Fibroblast of gingiva (primary cell): ENCODE measurements at regions not wholly inside any gene's neighbourhood (a gene's known extent, or its start where the extent isn't known, plus 50 kb on each side); places are given as distances from the start of the nearest gene placed in this dataset.
A peak's percentile ranks its signal among the peaks of the same experiment; 100 is the strongest.
"Not testable (repeated sequence)": the region's sequence is repeated elsewhere in the genome, so short reads cannot be mapped to it uniquely, and the experiment has no call there.

Source experiments
- DNase-seq: peaks from one replicate; pipeline ENCODE4 v3.0.0-alpha.2; 2011; ENCODE audit warnings: low read depth

DNA sequence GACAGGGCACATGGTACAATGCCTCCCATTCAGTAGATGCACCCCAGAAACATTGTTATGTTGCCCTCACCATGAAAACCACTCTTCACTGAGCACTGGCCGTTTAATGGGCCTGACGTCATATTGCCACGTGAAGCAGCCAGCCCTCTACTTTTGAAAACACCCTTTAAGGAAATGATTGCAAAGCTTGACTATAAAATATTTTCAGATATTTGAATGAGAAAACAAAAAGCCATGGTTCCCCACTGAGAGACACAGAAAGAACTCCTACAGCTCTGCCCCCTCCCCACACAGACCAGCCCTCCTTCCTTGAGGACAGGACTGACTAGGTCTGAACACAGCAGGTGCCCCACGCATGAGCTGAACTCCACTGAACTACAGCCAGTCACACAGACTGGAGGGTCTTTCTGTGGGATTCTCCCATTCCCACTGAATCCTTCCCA, 349.1 kb downstream of the ANAPC1 start:
- peak; percentile 7 for DNase-seq

DNA sequence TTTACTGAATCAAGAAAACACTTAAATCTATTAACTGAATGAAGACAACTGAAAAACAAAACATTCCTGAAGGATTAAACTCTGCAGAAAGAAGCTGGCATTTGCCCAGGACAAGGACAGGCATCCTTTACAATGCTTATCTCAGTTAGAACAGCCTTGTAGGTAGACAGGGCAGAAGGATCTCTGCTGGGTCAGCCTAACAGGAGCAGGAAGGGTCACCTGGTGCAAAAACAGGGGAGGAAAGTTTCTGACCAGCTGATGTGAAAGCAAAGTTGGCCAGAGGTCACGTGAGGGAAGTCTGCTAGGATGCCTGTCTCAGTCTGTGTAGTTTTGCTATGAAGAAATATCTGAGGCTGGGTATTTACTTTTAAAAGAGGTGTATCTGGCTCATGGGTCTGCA, 348.6 kb downstream of the ANAPC1 start:
- DNase-seq: peak; percentile 16

DNA sequence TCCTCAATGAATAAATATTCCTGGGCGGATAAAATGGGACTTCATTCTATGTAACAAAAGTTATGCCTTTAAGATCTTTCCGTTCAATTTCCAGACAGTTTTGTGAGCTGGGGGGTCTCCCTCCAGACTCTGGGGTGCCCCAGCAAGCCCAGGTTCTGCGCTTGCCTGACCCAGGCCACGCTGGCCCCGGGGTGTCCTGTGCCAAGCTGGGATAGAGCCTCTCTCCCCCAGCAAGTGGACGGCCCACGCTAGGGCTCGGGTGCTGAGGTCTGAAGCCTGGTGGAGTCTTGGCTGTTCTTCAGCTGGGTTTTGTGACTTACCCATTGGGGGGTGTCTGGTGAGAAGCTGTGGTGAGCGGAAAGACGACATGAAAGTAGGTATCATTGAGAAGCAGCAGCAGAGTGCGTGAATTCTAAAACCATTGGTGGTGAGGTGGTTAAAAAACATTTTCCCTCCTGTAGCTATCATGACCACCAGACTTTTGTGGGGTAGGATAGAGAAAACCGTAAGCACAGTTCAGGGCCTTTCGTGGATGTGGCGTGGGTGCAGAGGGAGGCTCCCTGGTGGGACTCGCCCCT, 346.8 kb downstream of the ANAPC1 start:
- no peak for DNase-seq

DNA sequence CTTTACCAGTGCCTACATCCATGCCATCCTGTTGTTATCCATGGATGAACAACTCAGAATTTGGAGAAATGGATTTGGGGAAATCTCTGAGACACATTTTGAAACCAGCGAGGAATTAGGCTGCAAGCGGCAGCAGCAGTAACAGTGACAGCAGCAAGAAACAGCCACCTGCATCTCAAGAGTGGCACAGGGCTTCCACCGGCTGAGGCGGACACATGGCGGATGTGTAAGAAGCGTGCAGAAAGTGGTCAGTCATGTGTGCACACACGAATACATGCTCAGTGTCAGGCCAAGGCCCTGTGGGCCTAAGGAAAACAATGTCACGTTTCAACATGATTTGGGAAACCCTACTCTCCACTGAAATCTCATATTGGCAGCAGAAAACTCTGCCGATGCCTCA, 344.0 kb downstream of the ANAPC1 start:
- not testable (repeated sequence) for DNase-seq

DNA sequence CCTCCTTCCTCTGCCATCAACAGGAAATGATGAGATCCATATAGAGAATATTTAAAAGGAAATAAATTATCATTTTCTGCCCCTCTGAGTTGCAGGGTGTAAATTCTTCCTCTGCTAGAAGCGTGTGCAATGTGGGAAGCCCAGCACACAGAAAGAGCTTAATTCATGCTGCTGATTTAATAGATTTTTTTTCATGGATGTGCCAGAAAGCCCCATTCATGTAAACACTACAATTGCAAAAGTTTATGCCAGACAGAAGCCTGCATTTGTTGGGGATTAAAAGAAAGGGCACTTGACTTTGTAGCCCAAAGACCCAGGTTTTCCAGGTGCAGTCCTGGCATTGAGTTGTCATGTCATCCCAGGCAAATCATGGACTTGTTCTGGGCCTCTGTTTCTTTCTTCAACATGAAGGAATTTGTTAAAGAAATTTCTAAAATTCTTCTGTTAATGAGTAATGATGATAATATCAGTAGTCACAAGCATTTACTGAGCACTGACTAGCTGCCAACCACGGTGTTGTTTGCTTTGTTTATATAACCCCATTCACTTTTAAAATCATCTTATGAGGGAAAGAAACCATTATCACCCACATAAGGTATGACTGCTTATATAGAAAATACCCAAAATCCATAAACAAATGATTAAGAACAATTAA, 341.7 kb downstream of the ANAPC1 start:
- DNase-seq: peak; percentile 20

DNA sequence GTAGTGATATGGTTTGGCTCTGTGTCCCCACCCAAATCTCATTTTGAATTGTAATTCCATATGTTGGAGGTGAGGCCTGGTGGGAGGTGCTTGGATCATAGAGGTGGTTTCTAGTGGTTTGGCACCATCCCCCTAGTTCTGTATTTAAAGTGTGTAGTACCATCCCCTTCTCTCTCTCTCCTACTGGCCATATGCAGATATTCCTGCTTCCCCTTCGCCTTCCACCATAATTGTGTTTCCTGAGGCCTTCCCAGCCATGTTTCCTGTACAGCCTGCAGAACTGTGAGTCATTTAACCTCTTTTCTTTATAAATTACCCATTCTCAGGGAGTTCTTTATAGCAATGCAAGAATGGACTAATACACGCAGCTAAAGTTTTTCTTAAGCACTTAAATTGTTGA, 340.0 kb downstream of the ANAPC1 start:
- DNase-seq: not testable (repeated sequence)

DNA sequence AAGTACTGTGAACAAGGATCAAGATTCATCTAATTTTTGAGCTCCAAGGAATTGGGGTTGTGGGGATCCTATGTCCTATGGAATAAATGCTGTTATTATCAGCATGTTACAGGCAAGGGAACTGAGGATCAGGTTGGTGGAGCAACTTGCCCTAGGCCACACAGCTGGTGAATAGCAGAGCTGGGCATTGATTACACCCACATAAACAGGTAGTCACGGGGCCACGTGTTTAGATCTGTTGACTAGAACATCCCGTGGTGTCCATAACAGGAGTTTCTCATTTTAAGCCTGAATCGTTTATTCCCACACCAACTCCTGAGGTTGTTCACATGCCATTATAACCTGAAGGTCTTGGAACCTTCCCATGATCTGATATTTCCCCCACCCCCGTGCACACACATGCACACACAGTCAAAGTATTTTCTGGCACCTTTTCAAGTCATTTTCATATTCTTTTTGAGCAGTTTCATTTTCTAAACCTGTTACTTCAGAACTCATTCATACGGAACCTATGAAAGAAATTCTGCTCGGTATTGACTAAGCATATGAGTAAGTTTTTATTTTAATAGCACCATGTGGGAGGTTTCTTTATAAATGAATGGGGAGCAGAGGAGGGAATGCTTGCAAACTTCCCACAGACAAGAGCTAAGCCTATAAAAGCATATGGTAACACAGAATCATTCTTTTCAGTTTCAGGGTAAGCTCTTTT, 338.1 kb downstream of the ANAPC1 start:
- not testable (repeated sequence) for DNase-seq

DNA sequence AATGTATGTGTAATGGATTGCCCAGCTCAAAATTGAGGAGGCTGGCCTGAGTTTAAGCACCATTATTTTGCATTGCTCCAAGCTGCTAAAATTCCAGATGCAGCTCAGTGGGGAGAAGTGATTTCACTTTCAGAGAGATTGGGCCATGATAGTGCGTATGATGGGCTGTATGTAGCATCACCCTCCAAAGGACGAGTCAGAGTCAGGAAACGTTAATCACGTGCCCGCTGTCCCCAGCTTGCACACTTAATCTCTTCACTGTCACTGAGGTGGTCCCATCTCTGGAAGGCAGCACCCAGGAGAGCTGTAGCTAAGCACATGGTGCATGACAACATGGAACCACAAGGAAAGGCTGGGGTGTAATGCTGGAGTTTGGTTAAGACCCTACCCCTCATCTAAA, 337.4 kb downstream of the ANAPC1 start:
- not testable (repeated sequence) for DNase-seq

DNA sequence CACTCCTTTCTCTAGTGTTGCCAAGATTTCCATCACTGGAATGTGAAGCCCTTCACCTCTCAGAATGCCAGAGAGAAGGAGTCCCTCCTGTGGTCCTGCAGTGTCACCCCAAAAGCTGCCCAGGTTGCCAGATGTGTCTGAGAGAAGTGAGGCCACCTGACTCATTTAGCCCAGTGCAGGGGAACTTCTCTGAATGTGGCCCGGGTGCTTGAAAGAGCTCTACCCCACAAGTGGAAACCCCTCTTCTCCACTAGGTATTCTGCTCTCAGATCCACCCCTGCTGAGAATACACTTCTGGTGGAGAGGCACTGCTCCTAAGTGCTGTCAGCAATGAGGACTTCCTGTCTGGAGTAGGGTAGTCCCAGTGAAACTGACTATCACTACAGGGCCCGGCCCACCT, 334.8 kb downstream of the ANAPC1 start:
- DNase-seq: not testable (repeated sequence)

DNA sequence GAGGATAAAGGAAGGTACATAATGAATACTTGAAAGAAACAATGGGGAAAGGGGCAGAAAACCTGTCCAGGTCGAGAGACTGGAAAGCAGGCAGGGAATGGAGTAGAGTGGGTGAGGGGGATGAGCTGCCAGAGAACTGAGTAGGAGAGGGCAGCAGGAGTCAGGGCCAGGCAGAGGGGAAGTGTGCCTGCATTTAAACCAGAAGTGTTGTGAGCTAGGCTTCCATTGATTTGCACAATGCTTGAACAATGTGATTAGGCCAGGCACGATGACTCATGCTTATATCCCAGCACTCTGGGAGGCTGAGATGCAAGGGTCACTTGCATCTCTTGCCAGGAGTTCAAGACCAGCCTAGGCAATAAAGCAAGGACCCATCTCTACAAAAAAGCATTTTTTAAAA, 332.6 kb downstream of the ANAPC1 start:
- not testable (repeated sequence) for DNase-seq

DNA sequence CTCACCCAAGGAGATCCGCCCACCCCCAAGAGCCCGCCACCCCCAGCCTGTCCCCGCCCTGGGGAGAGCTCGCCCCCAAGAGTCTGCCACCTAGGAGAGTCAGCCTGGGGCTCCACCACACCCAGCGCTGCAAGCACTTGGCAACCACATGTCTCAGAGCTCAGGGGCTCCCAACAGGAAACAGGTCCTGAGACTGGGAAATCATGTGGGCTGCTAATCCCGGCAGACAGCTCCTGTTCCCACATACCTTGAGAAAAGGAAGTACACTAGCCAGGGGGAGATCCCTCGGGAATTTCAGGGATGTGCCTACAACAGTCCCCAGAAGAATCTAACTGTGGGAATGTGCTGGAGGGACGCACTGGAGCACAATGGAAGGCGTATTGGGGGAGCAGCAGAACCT, 331.4 kb downstream of the ANAPC1 start:
- not testable (repeated sequence) for DNase-seq

DNA sequence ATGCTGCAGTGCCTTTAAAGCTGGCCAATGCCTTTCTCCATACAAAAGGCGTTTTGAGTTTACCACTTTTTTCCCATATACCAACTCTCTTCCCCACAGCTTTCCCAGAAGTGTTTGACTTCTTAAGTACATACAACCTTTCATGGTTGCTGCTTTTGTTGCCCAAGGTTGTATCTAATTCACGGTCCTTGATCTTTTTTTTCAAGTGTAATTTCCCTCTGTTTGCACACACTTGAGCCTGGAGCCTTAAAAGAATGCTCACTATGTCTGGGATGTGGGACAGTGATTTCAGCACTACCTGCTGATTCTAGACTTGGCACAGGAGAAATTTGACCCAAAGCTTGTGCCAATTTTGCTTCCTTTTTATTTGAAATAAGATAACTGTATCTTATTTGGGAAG, 324.7 kb downstream of the ANAPC1 start:
- not testable (repeated sequence) for DNase-seq

DNA sequence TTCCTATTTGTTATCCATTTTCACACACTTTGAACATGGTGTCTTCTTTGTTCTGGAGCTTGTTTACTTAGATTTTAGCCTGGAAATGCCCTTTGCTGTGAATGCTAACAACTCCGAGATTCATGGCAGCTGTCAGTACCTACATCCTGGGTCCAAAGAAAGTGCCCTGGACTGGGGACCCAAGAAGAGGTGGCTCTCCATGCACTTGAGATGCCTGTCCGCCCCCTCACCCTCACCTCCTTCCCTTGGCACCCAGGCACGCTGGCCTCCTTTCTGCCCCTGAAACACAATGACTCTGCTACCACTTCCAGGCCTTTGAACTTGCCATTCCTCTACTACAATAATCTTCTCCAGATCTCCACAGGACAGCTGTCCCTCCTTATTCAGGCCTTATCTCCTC, 324.2 kb downstream of the ANAPC1 start:
- not testable (repeated sequence) for DNase-seq

DNA sequence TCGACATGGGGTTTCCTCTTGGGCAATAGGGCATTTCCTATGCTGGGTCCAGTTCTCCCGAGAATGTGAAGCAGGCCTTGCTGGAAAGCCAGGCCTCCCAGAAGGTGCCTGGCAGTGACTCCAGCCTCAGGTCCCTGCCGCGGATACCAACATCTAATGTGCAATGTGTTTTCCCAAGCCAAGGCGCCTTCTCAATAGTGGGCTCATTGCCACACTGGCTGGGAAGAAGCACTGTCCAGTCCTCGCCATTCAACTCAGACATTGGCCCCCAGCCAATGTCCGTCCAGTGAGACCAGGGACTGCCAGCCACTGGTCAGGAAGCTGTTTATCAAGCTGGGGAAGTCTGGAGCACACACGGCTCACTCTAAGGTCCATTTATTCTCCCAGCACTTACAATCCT, 317.9 kb downstream of the ANAPC1 start:
- not testable (repeated sequence) for DNase-seq

DNA sequence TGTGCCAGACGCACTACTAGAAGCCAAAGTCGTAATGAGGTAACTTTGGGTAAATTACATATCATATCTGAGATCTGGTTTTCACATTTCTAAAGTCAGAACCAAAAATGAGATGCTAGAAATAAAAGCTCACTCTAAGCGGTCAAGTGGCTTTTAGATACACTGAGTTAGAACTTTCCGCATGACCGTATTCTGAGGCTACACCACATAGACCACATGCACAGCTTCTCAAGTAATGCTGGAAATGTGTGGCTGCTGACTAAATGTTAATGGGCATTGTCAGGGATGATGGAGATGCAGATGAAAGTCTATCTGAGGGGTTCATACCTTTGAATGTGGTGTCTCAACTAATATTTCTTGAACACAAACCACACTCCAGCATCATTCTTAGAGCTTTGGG, 316.8 kb downstream of the ANAPC1 start:
- DNase-seq: not testable (repeated sequence)

DNA sequence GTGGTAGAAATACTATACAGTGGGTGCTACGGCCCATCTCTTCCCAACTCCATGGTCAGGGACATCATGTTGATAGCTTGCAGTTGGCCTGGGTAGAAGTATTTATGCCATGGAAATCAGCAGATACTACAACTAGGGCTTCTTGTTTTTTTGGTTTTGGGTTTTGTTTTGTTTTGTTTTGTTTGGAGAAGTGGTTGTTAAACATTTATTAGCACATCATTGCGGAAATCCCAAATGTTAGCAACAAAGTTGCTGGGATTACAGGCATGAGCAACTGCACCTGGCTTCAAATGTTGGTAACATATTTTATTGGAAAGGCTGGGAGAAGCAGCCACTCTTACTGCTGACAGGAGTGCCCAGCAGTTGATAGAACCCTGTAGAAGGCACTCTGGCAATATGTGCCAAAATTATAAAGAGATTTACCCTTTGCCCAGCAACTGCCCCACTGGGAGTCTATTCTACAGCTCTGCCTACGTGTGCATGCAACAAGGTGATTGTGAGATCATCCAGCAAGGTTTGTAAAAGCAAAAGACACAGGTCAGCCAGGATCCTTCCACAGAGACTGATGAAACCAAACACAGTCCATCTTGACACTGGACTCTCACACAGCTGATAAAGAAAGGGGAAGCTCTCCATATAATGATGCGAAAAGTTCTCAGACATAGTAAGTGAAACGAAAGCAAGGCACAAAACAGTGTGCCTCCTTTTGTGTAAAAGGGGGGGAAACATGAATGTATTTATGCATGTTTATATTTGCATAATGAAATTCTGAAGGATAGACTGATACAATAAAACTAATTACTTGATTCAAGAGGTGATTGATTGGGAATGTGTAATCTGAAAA, 314.4 kb downstream of the ANAPC1 start:
- DNase-seq: not testable (repeated sequence)

DNA sequence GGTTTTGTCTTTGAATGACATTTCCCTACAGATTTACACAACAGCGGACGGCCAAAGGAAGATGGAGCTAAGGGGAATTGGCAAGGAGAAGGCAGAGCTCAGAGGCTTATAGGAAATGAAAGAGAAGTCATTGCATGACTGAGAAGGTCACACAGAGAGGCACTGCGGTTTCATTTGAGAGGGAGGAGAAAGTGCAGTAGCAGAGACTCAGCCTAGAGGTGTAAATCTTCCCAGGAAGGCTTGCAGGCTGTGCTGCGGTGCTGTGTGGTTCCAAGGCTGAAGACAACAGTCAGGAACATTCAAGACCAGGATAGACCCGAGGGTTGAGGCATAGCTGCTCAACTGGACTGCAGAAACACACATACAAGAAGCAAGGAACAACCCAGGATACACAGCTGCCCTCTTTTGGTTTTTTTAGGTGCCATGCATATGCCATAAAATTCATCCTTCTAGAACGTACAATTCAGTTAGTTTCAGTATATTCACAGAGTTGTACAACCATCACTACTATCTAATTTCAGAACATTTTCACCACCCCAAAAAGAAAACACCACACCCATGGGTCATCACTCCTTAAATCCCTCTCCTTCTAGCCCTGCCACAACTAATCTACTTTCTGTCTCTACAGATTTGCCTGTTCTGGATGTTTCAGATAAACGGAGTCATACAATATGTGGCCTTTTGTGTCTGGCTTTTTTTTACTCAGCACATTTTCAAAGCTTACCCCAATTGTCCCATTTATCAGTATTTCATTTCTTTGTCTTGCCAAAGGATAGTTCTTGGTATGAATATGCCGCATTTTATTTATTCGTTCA, 313.5 kb downstream of the ANAPC1 start:
- DNase-seq: peak; percentile 2

DNA sequence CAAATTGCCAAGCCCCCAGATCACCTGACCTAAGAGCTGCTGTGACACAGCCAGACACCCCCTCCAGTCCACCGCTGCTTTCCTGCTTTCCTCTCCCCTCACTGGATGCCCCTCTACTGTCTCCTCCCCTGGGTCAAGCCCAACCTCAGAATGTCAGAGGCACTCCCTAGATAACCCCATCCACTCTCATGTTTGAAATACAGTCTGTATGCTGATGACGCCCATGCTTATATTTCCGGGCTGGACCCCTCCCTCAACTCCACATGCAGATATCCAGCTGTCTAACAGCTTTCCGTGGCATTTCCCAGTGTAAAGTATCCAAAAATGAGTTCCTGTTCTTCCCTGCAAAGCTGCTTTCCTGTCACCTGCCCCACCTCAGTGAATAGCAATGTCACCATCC, 309.2 kb downstream of the ANAPC1 start:
- not testable (repeated sequence) for DNase-seq

DNA sequence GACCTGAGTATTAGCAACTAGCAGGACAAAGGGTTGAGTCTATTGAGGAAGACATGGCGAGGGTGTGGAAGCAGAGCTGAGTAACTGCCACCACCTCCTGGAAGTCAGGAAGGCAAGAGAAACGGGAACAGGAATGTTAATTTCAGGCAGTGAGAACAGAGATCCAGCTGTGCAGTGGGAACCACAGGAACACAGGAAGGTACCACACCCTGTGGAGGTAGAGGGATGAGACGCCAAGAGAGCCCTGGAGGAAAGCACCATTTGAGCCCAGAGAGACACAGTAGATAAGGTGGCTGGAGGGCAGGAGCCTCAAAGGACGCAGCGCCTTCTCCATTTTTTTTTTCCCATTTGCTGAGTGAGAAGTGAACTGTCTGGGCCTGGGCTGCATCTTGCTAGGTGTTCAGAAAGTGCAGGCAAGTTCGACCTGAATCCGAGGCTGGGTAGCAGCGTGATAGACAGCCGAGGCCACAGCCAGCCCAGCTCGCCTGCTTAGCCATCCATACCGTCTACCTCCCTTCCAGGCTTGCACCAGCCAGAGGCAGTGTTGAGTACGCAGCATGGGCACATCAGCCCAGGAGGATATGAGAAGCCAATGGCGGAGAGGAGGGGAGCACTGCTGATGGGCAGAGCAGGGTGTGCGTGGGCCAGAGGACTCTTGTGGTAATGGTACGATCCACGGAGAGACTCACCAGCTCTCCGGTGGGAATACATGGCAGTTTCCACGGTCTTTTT, 306.7 kb downstream of the ANAPC1 start:
- DNase-seq: not testable (repeated sequence)

DNA sequence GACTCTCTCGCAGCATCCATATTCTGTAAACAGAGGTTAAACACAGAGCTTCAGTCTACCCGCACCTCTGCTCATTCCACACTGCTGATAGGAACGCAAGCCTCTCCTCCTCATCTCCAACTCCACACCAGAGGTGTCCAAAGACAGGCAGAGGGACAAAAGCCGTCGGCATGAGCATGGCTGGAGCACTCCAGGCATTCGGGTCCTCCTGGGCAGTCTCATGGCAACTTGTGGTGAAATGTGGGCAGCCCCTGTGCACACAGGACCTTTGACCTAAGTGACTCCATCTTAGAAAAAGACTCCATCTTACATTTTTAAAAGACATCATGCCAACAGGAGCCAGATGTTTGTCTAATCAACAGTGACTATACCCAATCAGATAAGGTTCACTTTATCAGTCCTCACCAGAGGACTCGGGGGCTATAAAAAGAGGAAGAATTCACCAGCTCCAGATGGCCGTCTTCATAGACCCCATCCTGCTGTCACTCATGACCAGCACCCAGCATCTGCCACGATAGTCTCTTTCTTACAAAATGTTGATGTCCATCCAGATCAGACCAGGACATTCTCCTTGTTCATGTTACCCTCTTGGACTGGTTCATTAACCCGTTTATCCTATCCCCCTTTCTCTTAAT, 304.4 kb downstream of the ANAPC1 start:
- DNase-seq: not testable (repeated sequence)
